Adrenal gland (tissue), 5 donors: ENCODE measurements at regions not wholly inside any gene's neighbourhood (a gene's known extent, or its start where the extent isn't known, plus 50 kb on each side); places are given as distances from the start of the nearest gene placed in this dataset.

ENCODE experiments used
- CTCF ChIP-seq, 6 experiments: fragments of 450-650 bp in 4 of 6; fragments of 200-600 bp in 2 of 6; sonication (generic) in 1 of 6; IDR thresholded peaks; 1 replicate in 5 of 6; 2 replicates in 1 of 6; pipeline versions ENCODE4 v1.5.1 to v1.8.0; 2016 to 2021; ENCODE audit warnings: antibody characterized with exemption in 6 of 6, mild to moderate bottlenecking in 2 of 6, moderate library complexity in 1 of 6
- POLR2A ChIP-seq, 2 donors: fragments of 450-650 bp; IDR thresholded peaks; one replicate each; pipeline ENCODE4 v1.6.1; 2017; ENCODE audit warnings: antibody characterized with exemption in 2 of 2, mild to moderate bottlenecking in 2 of 2, moderate library complexity in 1 of 2
- donor health status: DM: no; HTN: no; CAD: no.

- TF ChIP-seq POLR2A (IDR thresholded peaks at IDR 0.05) (no peak), CTCF (IDR thresholded peaks at IDR 0.05) (no peak)
These were observed 435.7 kb downstream of the ZEB2 start for GRCh38 chr2:144084114-144084661.
